Endothelial cell of umbilical vein (primary cell): ENCODE measurements at regions not wholly inside any gene's neighbourhood (a gene's known extent, or its start where the extent isn't known, plus 50 kb on each side); places are given as distances from the start of the nearest gene placed in this dataset.

ENCODE experiments used
- BruUV-seq: library from RNA; stranded (reverse); fragments of 400-500 nt; replicated peaks from 2 replicates; lab custom pipeline; 2021; lab: Mats Ljungman, UMichigan
- CTCF ChIA-PET: fragments of 300-600, 350-600 bp; sonication (Branson Sonifier 250); formaldehyde crosslinking; loops from one replicate; lab custom pipeline; 2021; ENCODE audit warnings: antibody characterized with exemption, inconsistent platforms; lab: Charles Lee
- POLR2A ChIA-PET: fragments of 300-600, 350-600 bp; sonication (Branson Sonifier 250); formaldehyde crosslinking; loops from one replicate; lab custom pipeline; 2021; ENCODE audit warnings: antibody characterized with exemption, inconsistent platforms; lab: Charles Lee
- DNase-seq: peaks from one replicate; pipeline ENCODE4 v3.0.0-alpha.2; 2011; ENCODE audit warnings: low read depth, low spot score
- FAIRE-seq: peaks from 2 replicates; lab custom pipeline; 2011; peaks lifted over from hg19 to GRCh38; lab: Jason Lieb, UNC
- H2AFZ ChIP-seq: 2 replicates; pipeline ENCODE4 v1.6.0; 2012; ENCODE audit warnings: low read depth, low read length, control low read depth, inconsistent platforms
- H3K27ac ChIP-seq: 2 replicates; pipeline ENCODE4 v1.5.1; 2011; ENCODE audit warnings: low read depth, mild to moderate bottlenecking, control low read depth, low read length, moderate library complexity; ENCODE audit not compliant: insufficient read depth
- H3K27me3 ChIP-seq, 2 experiments: 2 replicates each; pipeline versions ENCODE4 v1.6.0 to v1.6.1; 2011; ENCODE audit warnings: low read length in 2 of 2, mixed read lengths in 1 of 2; ENCODE audit not compliant: control insufficient read depth in 2 of 2, insufficient read depth in 2 of 2
- H3K36me3 ChIP-seq, 2 experiments: 2 replicates in 1 of 2; 3 replicates in 1 of 2; pipeline ENCODE4 v1.5.1; 2011; ENCODE audit warnings: low read length in 2 of 2, mild to moderate bottlenecking in 1 of 2, moderate library complexity in 1 of 2; ENCODE audit not compliant: control insufficient read depth in 2 of 2, insufficient read depth in 2 of 2; ENCODE audit errors: extremely low read depth in 1 of 2
- H3K4me1 ChIP-seq: 3 replicates; pipeline ENCODE4 v1.5.1; 2011; ENCODE audit warnings: mild to moderate bottlenecking, low read length; ENCODE audit not compliant: control insufficient read depth, insufficient read depth; ENCODE audit errors: extremely low read depth
- H3K4me2 ChIP-seq: 2 replicates; pipeline ENCODE4 v1.6.1; 2011; ENCODE audit warnings: low read length, control low read depth, mixed read lengths; ENCODE audit not compliant: insufficient read depth
- H3K4me3 ChIP-seq, 3 experiments: fragments of 200-600 bp in 1 of 3; sonication (generic), shearing (Covaris generic) in 1 of 3; replicated peaks in 1 of 3; 2 replicates each; pipeline ENCODE4 v1.5.1; 2011 to 2016; ENCODE audit warnings: control low read depth in 3 of 3, low read length in 3 of 3, mild to moderate bottlenecking in 2 of 3, inconsistent platforms in 1 of 3, low read depth in 1 of 3, moderate library complexity in 1 of 3; ENCODE audit not compliant: insufficient read depth in 1 of 3
- H3K79me2 ChIP-seq: 2 replicates; pipeline ENCODE4 v1.6.0; 2012; ENCODE audit warnings: low read length, inconsistent platforms; ENCODE audit not compliant: control insufficient read depth, insufficient read depth
- H3K9ac ChIP-seq: replicated peaks from 2 replicates; pipeline ENCODE3; 2011; ENCODE audit warnings: low read length, control low read depth; ENCODE audit not compliant: insufficient read depth; ENCODE audit errors: extremely low read depth
- H3K9me1 ChIP-seq: replicated peaks from 3 replicates; pipeline ENCODE4 v1.6.0; 2011; ENCODE audit warnings: mild to moderate bottlenecking, low read length; ENCODE audit not compliant: control insufficient read depth, insufficient read depth; ENCODE audit errors: extremely low read depth
- H3K9me3 ChIP-seq: replicated peaks from 2 replicates; pipeline ENCODE4 v1.5.1; 2012; ENCODE audit warnings: low read length, inconsistent platforms; ENCODE audit not compliant: control insufficient read depth, insufficient read depth
- H4K20me1 ChIP-seq: replicated peaks from 2 replicates; pipeline ENCODE3; 2011; ENCODE audit warnings: mild to moderate bottlenecking, low read length; ENCODE audit not compliant: control insufficient read depth, insufficient read depth; ENCODE audit errors: extremely low read depth
- CTCF ChIP-seq, 2 donors: IDR thresholded peaks; 1 replicate in 1 of 2; 2 replicates in 1 of 2; pipeline ENCODE4 v1.5.1; 2011; ENCODE audit warnings: low read length in 2 of 2, mild to moderate bottlenecking in 2 of 2, moderate library complexity in 2 of 2, control low read depth in 1 of 2, inconsistent platforms in 1 of 2, low read depth in 1 of 2; ENCODE audit not compliant: insufficient read depth in 1 of 2; ENCODE audit errors: extremely low read depth in 1 of 2
- EZH2 ChIP-seq: IDR thresholded peaks from 2 replicates; pipeline ENCODE4 v1.6.1; 2012; ENCODE audit warnings: borderline replicate concordance, low read depth, mild to moderate bottlenecking, moderate library complexity, low read length, inconsistent platforms; ENCODE audit not compliant: severe bottlenecking
- GATA2 ChIP-seq: IDR thresholded peaks from 2 replicates; pipeline ENCODE4 v1.7.0; 2011; ENCODE audit warnings: low read depth, mild to moderate bottlenecking, moderate library complexity, mixed read lengths, low read length; ENCODE audit not compliant: insufficient read length, insufficient read depth
- MYC ChIP-seq: IDR thresholded peaks from one replicate; pipeline ENCODE4 v1.6.1; 2011; ENCODE audit warnings: mild to moderate bottlenecking, low read depth, low read length
- POLR2A ChIP-seq: IDR thresholded peaks from 2 replicates; pipeline ENCODE4 v1.6.1; 2012; ENCODE audit warnings: low read depth, mild to moderate bottlenecking, control low read depth, low read length
- POLR2AphosphoS5 ChIP-seq: IDR thresholded peaks from 2 replicates; pipeline ENCODE4 v1.6.1; 2012; ENCODE audit warnings: low read depth, mild to moderate bottlenecking, control low read depth, low read length, moderate library complexity; ENCODE audit not compliant: insufficient read depth
- dilution Hi-C: fragments of 300-500 bp; cut with MboI; formaldehyde crosslinking; loops from one replicate; pipeline ENCODE4 v1.15.0; 2019; ENCODE audit warnings: low sequenced_read_pairs; ENCODE audit not compliant: extremely low pct_ligation_motif_present
- intact Hi-C: fragments of 100-400 bp; cut with micrococcal nuclease; formaldehyde crosslinking; loops from one replicate; pipeline ENCODE4 v1.10.0; 2022

- H4K20me1 ChIP-seq = no peaks in the 10 kb centered on the region
- no peak overlapping the region for H3K4me3 ChIP-seq
- no peak for TF ChIP-seq GATA2
- intact Hi-C loops = no loop called here
- no peak overlapping the region for H3K27ac ChIP-seq
- no peaks in the 10 kb centered on the region for H3K27me3 ChIP-seq
- no peak overlapping the region for H3K9ac ChIP-seq
- H3K36me3 ChIP-seq = no peaks in the 10 kb centered on the region
- no peaks in the 10 kb centered on the region for H3K9me3 ChIP-seq
- ChIA-PET CTCF (interaction anchor here (1.4 kb wide), 1 partner anchor 13 kb away, joined by 3 read pairs; no protein-coding TSS in a partner anchor), POLR2A (no interaction called here)
- DNase-seq (no peak), FAIRE-seq (no peak)
- no peak overlapping the region for H3K4me2 ChIP-seq
- dilution Hi-C loops = no loop called here
- H3K9me1 ChIP-seq = no peaks in the 10 kb centered on the region
- H3K4me1 ChIP-seq = no peaks in the 10 kb centered on the region
- H3K79me2 ChIP-seq = no peaks in the 10 kb centered on the region
- H2AFZ ChIP-seq = no peak overlapping the region
- no TSS peak for BruUV-seq
These were observed 516.1 kb downstream of the OMA1 start for GRCh38 chr1:58030456-58030855.

GRCh38 chr1:58017641-58018040 is 528.9 kb downstream of the OMA1 start:
- CTCF ChIA-PET = interaction anchor here (1.0 kb wide), 1 partner anchor 12 kb away, joined by 3 read pairs; no protein-coding TSS in a partner anchor
- no peak for DNase-seq
- POLR2A ChIA-PET = no interaction called here
- Histone ChIP-seq H3K9me3 (no peaks in the 10 kb centered on the region), H3K4me2 (no peak overlapping the region), H3K27ac (no peak overlapping the region), H3K9ac (no peak overlapping the region), H2AFZ (no peak overlapping the region), H4K20me1 (no peaks in the 10 kb centered on the region), H3K27me3 (no peaks in the 10 kb centered on the region), H3K36me3 (no peaks in the 10 kb centered on the region), H3K79me2 (no peaks in the 10 kb centered on the region), H3K4me1 (no peaks in the 10 kb centered on the region), H3K9me1 (no peaks in the 10 kb centered on the region), H3K4me3 (no peak overlapping the region)
- no peak for FAIRE-seq
- no TSS peak for BruUV-seq
- dilution Hi-C loops = no loop called here
- intact Hi-C loops = no loop called here
- no peak for TF ChIP-seq CTCF (IDR thresholded peaks at IDR 0.05; ENCODE audit: extremely low read depth in 1 of 2, insufficient read depth in 1 of 2, low read depth in 1 of 2, low read length in 2 of 2)
- no peak for TF ChIP-seq GATA2
- TF ChIP-seq MYC = no peak
- TF ChIP-seq POLR2A = no peak
- TF ChIP-seq EZH2 = no peak
- TF ChIP-seq POLR2AphosphoS5 = no peak
